ENCODE measurements at regions not wholly inside any gene's neighbourhood (a gene's known extent, or its start where the extent isn't known, plus 50 kb on each side); places are given as distances from the start of the nearest gene placed in this dataset.

DNA sequence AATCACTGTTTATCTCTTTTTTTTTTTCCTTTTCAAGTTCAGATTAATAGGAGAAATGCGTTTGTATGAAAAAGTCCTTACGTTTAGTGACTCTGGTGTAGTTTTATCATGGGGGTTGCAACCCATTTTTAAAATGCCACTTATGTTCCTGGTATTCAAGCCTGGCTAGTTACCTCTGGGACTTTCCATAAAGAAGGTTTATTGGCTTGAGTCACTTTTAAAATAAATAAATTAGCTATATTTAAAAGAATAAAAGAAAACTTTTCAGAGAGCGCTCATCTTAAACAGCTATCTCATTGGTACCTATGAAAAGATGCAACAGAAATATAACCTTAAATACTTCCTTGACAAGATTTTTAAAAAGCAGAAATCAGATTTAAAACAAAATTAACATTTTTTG lies 275.0 kb upstream of the IL1RAPL1 start:
- Histone ChIP-seq H3K27ac (no peak overlapping the region), H3K4me3 (no peak overlapping the region), H3K9me3 (no peaks in the 10 kb centered on the region), H3K27me3 (ENCODE audit: low read depth) (no peaks in the 10 kb centered on the region), H3K4me1 (no peaks in the 10 kb centered on the region), H3K36me3 (no peaks in the 10 kb centered on the region)
- DNase-seq = no peak
- intact Hi-C loops (cut with DNase I) = no loop called here
- ATAC-seq = no peak
- no peak for TF ChIP-seq CTCF (IDR thresholded peaks at IDR 0.05)

GRCh38 chrX:28311466-28311865 lies 275.8 kb upstream of the IL1RAPL1 start:
- Histone ChIP-seq H3K4me3 (no peak overlapping the region), H3K9me3 (no peaks in the 10 kb centered on the region), H3K36me3 (no peaks in the 10 kb centered on the region), H3K4me1 (no peaks in the 10 kb centered on the region), H3K27me3 (ENCODE audit: low read depth) (no peaks in the 10 kb centered on the region), H3K27ac (no peak overlapping the region)
- TF ChIP-seq CTCF (IDR thresholded peaks at IDR 0.05) = no peak
- ATAC-seq = peak in 1 of 2 donors; percentile 18
- intact Hi-C loops (cut with DNase I) = no loop called here
- DNase-seq = no peak

DNA sequence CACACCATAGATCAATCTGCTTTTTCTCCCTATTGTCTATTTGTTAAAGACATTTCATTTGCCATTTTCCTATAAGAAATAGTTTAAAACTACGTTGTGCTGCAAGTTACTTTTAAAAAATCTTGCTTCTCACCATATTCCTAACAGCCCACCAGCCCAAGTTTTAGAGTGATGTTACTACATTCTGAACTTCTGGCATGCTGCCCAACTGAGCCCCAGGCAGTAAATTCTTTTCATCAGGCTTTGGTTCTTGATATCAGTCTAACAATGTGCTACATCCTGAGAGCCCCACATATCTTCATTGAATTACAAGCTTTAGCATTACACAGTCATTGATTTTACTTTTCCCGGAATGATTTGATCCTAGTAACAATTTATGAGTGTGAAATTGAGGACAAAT lies 283.8 kb upstream of the IL1RAPL1 start:
- ATAC-seq (no peak), DNase-seq (no peak)
- Histone ChIP-seq H3K4me1 (no peaks in the 10 kb centered on the region), H3K27ac (no peak overlapping the region), H3K27me3 (ENCODE audit: low read depth) (no peaks in the 10 kb centered on the region), H3K36me3 (no peaks in the 10 kb centered on the region), H3K9me3 (no peaks in the 10 kb centered on the region), H3K4me3 (no peak overlapping the region)
- no peak for TF ChIP-seq CTCF (IDR thresholded peaks at IDR 0.05)
- intact Hi-C loops (cut with DNase I) = no loop called here

DNA sequence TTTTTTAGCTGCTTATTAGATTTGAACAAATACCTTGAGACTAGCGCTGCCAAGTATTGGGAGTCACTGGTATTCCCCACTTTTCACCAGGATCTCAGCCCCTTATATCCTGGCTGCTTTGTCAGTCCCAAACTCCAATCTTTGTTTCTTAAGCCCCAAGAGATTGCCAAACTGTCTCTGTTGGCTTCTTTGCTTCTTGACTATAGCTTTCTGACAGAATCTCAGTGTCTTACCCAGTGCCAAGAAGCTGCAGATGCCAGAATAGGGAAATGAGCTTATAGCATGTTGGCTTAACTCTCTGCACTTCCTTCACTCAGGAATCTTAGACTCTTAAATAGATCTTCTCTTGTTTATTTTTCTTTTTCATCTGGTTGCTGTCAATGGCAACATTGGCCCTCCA lies 297.5 kb upstream of the DCAF8L1 start:
- Histone ChIP-seq H3K27me3 (ENCODE audit: low read depth) (no peaks in the 10 kb centered on the region), H3K27ac (no peak overlapping the region), H3K36me3 (no peaks in the 10 kb centered on the region), H3K4me3 (no peak overlapping the region), H3K9me3 (no peaks in the 10 kb centered on the region), H3K4me1 (no peaks in the 10 kb centered on the region)
- no peak for TF ChIP-seq CTCF (IDR thresholded peaks at IDR 0.05)
- DNase-seq = no peak
- intact Hi-C loops (cut with DNase I) = no loop called here
- ATAC-seq = no peak

GRCh38 chrX:28278251-28278650 lies 297.0 kb upstream of the DCAF8L1 start:
- Histone ChIP-seq H3K27me3 (ENCODE audit: low read depth) (no peaks in the 10 kb centered on the region), H3K36me3 (no peaks in the 10 kb centered on the region), H3K27ac (no peak overlapping the region), H3K9me3 (no peaks in the 10 kb centered on the region), H3K4me3 (no peak overlapping the region), H3K4me1 (no peaks in the 10 kb centered on the region)
- no peak for ATAC-seq
- intact Hi-C loops (cut with DNase I) = no loop called here
- DNase-seq = no peak
- no peak for TF ChIP-seq CTCF (IDR thresholded peaks at IDR 0.05)

DNA sequence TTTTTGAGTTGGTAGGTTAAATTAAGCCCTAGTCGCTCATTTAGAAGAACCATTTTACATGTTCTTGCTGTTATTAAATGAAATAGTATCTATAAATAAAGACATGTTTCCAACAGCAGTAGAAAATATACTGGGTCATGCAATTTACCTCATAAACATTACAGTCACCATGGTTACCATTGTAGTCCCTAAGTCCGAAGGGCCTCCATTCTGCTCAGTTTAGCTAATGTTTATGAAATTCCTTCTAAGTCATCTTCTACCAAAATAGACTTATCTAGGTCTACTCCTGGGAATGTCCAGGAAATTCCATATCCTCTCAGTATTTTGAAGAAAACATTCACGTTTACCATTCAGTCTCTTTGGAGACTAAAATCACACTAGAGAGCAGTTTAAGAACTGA lies 292.5 kb upstream of the DCAF8L1 start:
- intact Hi-C loops (cut with DNase I) = no loop called here
- Histone ChIP-seq H3K27ac (no peak overlapping the region), H3K9me3 (no peaks in the 10 kb centered on the region), H3K27me3 (ENCODE audit: low read depth) (no peaks in the 10 kb centered on the region), H3K4me3 (no peak overlapping the region), H3K4me1 (no peaks in the 10 kb centered on the region), H3K36me3 (no peaks in the 10 kb centered on the region)
- ATAC-seq (no peak), DNase-seq (no peak)
- no peak for TF ChIP-seq CTCF (IDR thresholded peaks at IDR 0.05)
